Cardiac muscle cell (in vitro differentiated cells and primary cell): ENCODE measurements at regions not wholly inside any gene's neighbourhood (a gene's known extent, or its start where the extent isn't known, plus 50 kb on each side); places are given as distances from the start of the nearest gene placed in this dataset.
A peak's percentile ranks its signal among the peaks of the same experiment; 100 is the strongest.

Experiments
- DNase-seq, 2 donors: peaks; one replicate each; pipeline versions ENCODE4 v3.0.0 to v3.0.0-alpha.2; 2010 to 2017; ENCODE audit warnings: low read depth in 1 of 2, low spot score in 1 of 2
- H3K27ac ChIP-seq: fragments of 200-600 bp; sonication (generic); 2 replicates; pipeline ENCODE4 v1.5.1; 2016
- H3K27me3 ChIP-seq: fragments of 200-600 bp; sonication (generic); 2 replicates; pipeline ENCODE4 v1.6.0; 2016; ENCODE audit warnings: control low read depth
- H3K36me3 ChIP-seq: fragments of 200-600 bp; sonication (generic); 2 replicates; pipeline ENCODE4 v1.5.1; 2016; ENCODE audit warnings: control low read depth
- H3K4me1 ChIP-seq: fragments of 200-600 bp; sonication (generic); 2 replicates; pipeline ENCODE4 v1.8.1; 2017; ENCODE audit warnings: low read depth, mild to moderate bottlenecking, mixed run types
- H3K4me3 ChIP-seq: fragments of 200-600 bp; sonication (generic); 2 replicates; pipeline ENCODE4 v1.5.1; 2016; ENCODE audit warnings: mild to moderate bottlenecking
- H3K9me3 ChIP-seq: fragments of 200-600 bp; sonication (generic); 2 replicates; pipeline ENCODE4 v1.5.1; 2017; ENCODE audit warnings: low read depth, mild to moderate bottlenecking, control low read depth
- TF ChIP-seq, protein P1 (sequence below): IDR thresholded peaks from 2 replicates; pipeline ENCODE4 v1.5.1; 2012; ENCODE audit warnings: low read depth, mild to moderate bottlenecking, low read length

DNA sequence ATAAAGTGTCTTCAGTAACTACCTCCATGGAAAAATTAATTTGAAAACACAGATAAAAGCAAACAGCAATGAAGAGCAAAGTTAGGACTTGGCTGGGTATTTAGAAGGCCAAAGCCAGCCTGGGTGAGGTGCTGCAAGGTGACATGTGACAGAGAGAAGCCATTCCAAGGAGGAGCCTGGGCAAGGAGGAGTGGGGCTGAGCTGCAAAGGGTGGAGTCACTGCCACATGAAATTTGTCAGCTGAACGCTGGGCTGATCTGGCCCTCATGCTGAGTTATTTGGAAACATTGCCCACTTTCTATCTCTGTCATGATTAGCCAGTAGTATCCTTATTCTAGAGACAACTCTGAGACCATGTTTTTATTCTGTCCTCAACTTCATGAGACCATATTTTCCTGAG lies 76.3 kb downstream of the PERP start:
- Histone ChIP-seq H3K9me3 (no peaks in the 10 kb centered on the region), H3K4me1 (peaks cover 10% of the 10 kb centered on the region), H3K36me3 (no peaks in the 10 kb centered on the region), H3K4me3 (no peak overlapping the region), H3K27ac (peak overlapping the region; percentile 27), H3K27me3 (no peaks in the 10 kb centered on the region)
- DNase-seq: no peak
- TF ChIP-seq, protein P1, sequence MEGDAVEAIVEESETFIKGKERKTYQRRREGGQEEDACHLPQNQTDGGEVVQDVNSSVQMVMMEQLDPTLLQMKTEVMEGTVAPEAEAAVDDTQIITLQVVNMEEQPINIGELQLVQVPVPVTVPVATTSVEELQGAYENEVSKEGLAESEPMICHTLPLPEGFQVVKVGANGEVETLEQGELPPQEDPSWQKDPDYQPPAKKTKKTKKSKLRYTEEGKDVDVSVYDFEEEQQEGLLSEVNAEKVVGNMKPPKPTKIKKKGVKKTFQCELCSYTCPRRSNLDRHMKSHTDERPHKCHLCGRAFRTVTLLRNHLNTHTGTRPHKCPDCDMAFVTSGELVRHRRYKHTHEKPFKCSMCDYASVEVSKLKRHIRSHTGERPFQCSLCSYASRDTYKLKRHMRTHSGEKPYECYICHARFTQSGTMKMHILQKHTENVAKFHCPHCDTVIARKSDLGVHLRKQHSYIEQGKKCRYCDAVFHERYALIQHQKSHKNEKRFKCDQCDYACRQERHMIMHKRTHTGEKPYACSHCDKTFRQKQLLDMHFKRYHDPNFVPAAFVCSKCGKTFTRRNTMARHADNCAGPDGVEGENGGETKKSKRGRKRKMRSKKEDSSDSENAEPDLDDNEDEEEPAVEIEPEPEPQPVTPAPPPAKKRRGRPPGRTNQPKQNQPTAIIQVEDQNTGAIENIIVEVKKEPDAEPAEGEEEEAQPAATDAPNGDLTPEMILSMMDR: no peak

DNA sequence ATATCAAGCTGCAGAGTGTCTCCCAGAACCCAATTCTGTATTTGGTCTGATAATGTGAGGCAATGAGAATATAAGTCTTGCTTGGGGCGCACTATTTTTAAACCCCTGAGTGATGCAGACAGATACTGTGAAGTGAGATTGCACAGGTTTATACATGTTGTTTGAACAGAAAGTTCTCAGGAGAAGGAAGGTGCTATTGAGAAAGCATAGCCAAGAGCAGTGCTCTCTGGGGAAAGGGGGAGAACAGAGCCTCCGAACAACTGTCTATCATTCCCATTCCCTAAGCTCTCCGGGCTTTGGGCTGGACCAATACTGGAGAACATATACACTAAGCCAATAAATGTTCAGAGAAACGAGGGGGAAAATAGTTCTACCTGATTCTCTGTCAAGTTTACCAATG lies 75.8 kb downstream of the PERP start:
- H3K27me3 ChIP-seq: no peaks in the 10 kb centered on the region
- no peaks in the 10 kb centered on the region for H3K36me3 ChIP-seq
- DNase-seq: no peak
- peak overlapping the region; percentile 27 for H3K27ac ChIP-seq
- peaks cover 10% of the 10 kb centered on the region for H3K4me1 ChIP-seq
- TF ChIP-seq, protein P1: no peak
- no peak overlapping the region for H3K4me3 ChIP-seq
- no peaks in the 10 kb centered on the region for H3K9me3 ChIP-seq

DNA sequence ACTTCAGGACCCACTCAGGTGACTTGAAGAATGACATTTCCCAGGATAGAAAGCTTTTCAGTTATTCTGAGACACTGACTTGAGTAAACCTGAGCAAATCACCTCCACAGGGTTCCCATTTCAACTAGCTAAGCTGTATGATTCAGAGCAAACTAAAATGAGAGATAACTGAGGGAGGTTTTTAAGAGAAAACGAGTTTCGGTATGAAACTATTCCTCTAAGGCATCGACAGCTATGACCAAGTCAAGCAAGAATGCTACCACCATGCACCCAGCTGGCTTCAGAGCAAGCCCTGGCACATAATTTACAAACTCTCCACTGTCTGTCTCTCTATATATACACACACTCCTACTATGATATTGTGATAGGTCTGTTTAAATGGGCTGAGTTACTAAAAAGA lies 75.4 kb downstream of the PERP start:
- Histone ChIP-seq H3K36me3 (no peaks in the 10 kb centered on the region), H3K9me3 (no peaks in the 10 kb centered on the region), H3K4me1 (peaks cover 10% of the 10 kb centered on the region), H3K27me3 (no peaks in the 10 kb centered on the region), H3K4me3 (no peak overlapping the region), H3K27ac (no peak overlapping the region)
- DNase-seq: no peak
- TF ChIP-seq, protein P1: no peak

DNA sequence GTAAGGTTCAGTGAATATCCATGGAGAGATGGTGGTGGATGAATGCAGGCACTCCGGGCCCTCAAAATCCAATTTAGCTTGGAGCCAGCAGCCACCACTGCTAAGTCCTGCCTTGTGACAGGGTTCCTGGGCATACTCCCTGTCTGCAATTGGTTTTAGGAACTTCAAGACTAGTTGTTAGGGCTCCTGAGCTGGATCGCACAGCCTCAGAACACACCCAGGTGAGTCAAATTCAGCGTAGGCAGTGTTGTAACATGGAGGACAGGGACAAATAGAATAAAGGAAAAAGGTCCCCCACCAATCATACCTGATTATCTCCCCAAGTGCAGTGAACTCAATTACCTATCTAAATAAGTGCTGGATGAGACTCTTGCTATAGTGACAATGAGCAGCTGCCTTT lies 74.6 kb downstream of the PERP start:
- no peak overlapping the region for H3K27ac ChIP-seq
- TF ChIP-seq, protein P1: no peak
- no peak overlapping the region for H3K4me3 ChIP-seq
- no peaks in the 10 kb centered on the region for H3K9me3 ChIP-seq
- no peaks in the 10 kb centered on the region for H3K36me3 ChIP-seq
- peaks cover 10% of the 10 kb centered on the region for H3K4me1 ChIP-seq
- H3K27me3 ChIP-seq: no peaks in the 10 kb centered on the region
- DNase-seq: no peak

DNA sequence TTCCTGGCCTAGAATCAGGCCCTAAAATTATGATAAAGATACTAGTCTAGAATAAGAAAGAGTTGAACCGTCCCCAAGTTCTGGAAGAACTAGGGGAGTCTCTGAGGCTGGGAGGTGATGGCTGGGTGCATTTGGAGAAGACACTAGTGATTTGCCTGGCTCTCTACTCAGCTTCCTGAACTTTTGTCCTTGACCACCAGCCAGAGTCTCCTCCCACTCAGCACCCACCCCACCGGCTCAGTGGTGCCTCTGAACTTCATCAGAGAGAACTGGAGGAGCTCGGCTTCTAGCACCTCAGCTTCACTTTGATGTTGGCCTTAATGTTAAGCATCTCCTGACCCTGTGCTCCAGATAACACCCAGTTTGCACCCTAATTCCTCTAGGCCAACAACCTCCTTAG lies 73.0 kb downstream of the PERP start:
- Histone ChIP-seq H3K4me1 (peaks cover 10% of the 10 kb centered on the region), H3K9me3 (no peaks in the 10 kb centered on the region), H3K36me3 (no peaks in the 10 kb centered on the region), H3K4me3 (no peak overlapping the region), H3K27me3 (no peaks in the 10 kb centered on the region), H3K27ac (no peak overlapping the region)
- no peak for DNase-seq
- TF ChIP-seq, protein P1: no peak

DNA sequence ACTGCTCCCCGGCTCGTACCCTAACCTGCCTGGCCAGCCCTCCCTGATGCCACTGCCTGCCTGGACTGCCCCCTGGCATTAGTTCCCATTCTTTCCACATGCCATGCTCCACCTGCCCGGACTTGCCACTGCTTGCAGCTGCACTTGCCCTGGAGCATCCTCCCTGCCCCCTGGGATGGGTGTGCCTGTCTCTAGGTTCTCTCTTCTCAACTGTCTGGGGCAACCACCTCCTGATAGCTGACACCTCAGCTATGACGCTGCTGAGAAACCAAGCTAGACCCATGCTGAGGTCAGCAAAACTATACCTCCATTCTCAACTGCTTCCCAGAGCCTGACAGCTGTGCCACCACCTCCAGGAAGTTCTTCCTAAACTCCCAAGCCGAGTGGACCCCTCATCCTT lies 72.1 kb downstream of the PERP start:
- TF ChIP-seq, protein P1: no peak
- DNase-seq: no peak
- Histone ChIP-seq H3K4me1 (peaks cover 10% of the 10 kb centered on the region), H3K4me3 (no peak overlapping the region), H3K27me3 (no peaks in the 10 kb centered on the region), H3K9me3 (no peaks in the 10 kb centered on the region), H3K27ac (no peak overlapping the region), H3K36me3 (no peaks in the 10 kb centered on the region)
